ENCODE measurements at regions not wholly inside any gene's neighbourhood (a gene's known extent, or its start where the extent isn't known, plus 50 kb on each side); places are given as distances from the start of the nearest gene placed in this dataset.

GRCh38 chr2:96423828-96424227, 81.3 kb downstream of the NEURL3 start:
- TF ChIP-seq CTCF (IDR thresholded peaks at IDR 0.05 in 2 of 3, conservative IDR thresholded peaks at IDR 0.05 in 1 of 3; ENCODE audit: borderline replicate concordance in 1 of 3, insufficient read depth in 1 of 3, low read depth in 2 of 3, low read length in 2 of 3) (no peak), YY1 (IDR thresholded peaks at IDR 0.05; ENCODE audit: extremely low read depth, insufficient replicate concordance, low read depth, low read length) (no peak), ZBTB33 (IDR thresholded peaks at IDR 0.05; ENCODE audit: extremely low read depth, insufficient replicate concordance, low read length) (no peak), POLR2A (IDR thresholded peaks at IDR 0.05; ENCODE audit: borderline replicate concordance, extremely low read depth, insufficient read depth, insufficient read length) (no peak), POLR2AphosphoS5 (IDR thresholded peaks at IDR 0.05; ENCODE audit: low read depth, low read length) (no peak), ELF1 (IDR thresholded peaks at IDR 0.05; ENCODE audit: borderline replicate concordance, low read depth) (no peak), EGR1 (IDR thresholded peaks at IDR 0.05; ENCODE audit: low read depth) (no peak), EZH2 (IDR thresholded peaks at IDR 0.05) (no peak), RAD21 (IDR thresholded peaks at IDR 0.05; ENCODE audit: low read depth) (no peak), SRF (IDR thresholded peaks at IDR 0.05; ENCODE audit: low read depth) (no peak), SIN3A (IDR thresholded peaks at IDR 0.05; ENCODE audit: low read depth) (no peak)
